Coronary artery (tissue), 2 donors: ENCODE measurements at regions not wholly inside any gene's neighbourhood (a gene's known extent, or its start where the extent isn't known, plus 50 kb on each side); places are given as distances from the start of the nearest gene placed in this dataset.
"Not testable (repeated sequence)": the region's sequence is repeated elsewhere in the genome, so short reads cannot be mapped to it uniquely, and the experiment has no call there.

Experiments used
- DNase-seq: peaks from one replicate; pipeline ENCODE4 v3.0.0-alpha.2; 2017; ENCODE audit warnings: low spot score
- H3K27ac ChIP-seq, 2 donors: fragments of 200-600 bp; sonication (generic); one replicate each; pipeline ENCODE4 v1.5.1; 2016 to 2019
- H3K4me3 ChIP-seq: fragments of 200-600 bp; sonication (generic); 2 replicates; pipeline ENCODE4 v1.5.1; 2016; ENCODE audit warnings: mild to moderate bottlenecking, moderate library complexity
- TF ChIP-seq, protein P1 (sequence below): fragments of 200-600 bp; sonication (generic); IDR thresholded peaks from one replicate; pipeline ENCODE4 v1.5.1; 2019; ENCODE audit warnings: antibody characterized with exemption

DNA sequence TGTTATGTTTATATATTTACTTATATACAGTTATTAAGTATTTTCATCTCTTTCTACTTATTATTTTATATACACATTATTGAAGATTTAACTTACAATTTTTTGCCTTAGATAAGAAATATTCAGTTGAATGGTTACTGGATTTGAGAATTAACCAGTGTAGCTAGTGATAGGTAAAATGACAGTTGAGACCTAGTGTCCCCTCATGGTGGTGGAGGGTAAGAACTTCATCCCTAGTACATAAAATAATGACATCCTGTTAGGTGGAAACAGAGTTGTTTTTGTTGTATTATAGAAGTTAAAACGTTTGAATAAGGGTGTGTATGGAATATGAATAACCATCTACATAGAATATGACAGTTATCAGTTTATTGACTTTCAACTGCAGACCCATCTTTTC is 1152.4 kb upstream of the ALCAM start:
- DNase-seq: no peak
- Histone ChIP-seq H3K27ac (no peak overlapping the region), H3K4me3 (no peak overlapping the region)
- TF ChIP-seq, protein P1, sequence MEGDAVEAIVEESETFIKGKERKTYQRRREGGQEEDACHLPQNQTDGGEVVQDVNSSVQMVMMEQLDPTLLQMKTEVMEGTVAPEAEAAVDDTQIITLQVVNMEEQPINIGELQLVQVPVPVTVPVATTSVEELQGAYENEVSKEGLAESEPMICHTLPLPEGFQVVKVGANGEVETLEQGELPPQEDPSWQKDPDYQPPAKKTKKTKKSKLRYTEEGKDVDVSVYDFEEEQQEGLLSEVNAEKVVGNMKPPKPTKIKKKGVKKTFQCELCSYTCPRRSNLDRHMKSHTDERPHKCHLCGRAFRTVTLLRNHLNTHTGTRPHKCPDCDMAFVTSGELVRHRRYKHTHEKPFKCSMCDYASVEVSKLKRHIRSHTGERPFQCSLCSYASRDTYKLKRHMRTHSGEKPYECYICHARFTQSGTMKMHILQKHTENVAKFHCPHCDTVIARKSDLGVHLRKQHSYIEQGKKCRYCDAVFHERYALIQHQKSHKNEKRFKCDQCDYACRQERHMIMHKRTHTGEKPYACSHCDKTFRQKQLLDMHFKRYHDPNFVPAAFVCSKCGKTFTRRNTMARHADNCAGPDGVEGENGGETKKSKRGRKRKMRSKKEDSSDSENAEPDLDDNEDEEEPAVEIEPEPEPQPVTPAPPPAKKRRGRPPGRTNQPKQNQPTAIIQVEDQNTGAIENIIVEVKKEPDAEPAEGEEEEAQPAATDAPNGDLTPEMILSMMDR: no peak

DNA sequence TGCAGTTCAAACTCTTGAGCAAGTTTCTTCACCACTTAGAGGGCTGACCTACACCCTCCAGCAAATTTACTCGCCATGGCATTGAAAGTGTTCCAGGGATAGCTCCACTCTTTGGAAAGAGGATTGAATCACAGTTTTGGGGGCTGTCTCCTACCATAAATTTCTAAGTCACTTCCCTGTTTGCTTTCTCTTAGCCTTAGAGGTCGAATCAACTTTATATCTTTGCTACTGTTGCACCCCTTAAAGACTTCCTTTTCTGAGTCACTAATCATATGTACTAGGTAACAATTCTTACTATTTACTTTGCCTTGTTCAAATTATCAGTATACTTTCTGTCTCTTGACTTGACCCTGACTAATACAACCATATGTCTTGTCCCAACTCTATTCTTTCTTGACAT is 1151.8 kb upstream of the ALCAM start:
- Histone ChIP-seq H3K27ac (no peak overlapping the region), H3K4me3 (no peak overlapping the region)
- no peak for DNase-seq
- TF ChIP-seq, protein P1: no peak

DNA sequence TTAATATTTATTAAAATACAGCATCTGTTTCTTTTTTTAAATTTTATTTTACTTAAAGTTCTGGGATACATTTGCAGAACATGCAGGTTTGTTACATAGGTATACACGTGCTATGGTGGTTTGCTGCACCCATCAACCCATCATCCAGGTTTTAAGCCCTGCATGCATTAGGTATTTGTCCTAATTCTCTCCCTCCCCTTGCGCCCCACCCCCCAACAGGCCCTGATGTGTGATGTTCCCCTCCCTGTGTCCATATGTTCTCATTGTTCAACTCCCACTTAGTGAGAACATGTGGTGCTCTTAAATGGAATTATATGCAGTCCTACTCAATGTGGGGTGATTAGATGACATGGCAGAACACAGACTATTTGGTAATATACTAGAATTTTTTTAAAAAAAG is 1147.7 kb upstream of the ALCAM start:
- not testable (repeated sequence) for H3K27ac ChIP-seq, DNase-seq

DNA sequence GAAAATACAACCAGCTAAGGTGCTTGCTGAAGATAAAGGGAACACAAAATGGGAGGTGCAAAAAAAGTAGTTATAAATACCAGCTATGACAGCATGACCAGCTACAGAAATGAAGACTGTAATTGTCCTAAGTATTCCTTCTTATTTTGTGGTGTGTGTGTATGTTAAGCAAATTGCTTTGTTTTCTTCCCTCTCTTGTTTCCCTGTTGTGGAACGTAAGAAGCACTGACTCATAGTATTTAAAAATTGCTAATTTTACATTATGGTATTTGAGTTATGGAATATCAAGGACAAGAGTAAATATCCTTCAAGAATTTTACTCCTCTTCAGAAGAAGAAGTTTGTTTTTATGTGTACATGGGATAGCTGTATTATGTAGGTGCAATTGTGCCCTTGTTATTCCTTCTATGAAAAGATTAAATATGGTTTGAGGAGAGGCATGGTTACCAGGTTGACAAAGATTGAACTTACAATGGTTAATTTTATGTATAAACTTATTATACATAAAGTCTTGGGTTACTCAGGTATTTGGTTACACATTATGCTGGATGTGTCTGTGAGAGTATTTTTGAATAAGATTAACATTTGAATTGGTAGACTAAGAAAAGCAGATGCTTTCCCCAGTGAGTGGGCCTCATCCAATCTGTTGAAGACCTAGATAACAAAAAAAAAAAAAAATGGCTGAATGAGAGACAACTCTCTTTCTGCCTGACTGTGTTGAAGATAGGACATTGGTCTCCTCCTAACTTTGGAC is 1132.1 kb upstream of the ALCAM start:
- no peak overlapping the region for H3K4me3 ChIP-seq
- TF ChIP-seq, protein P1: no peak

More for the DNA sequence above, 1147.7 kb upstream of the ALCAM start:
- H3K4me3 ChIP-seq: not testable (repeated sequence)

DNA sequence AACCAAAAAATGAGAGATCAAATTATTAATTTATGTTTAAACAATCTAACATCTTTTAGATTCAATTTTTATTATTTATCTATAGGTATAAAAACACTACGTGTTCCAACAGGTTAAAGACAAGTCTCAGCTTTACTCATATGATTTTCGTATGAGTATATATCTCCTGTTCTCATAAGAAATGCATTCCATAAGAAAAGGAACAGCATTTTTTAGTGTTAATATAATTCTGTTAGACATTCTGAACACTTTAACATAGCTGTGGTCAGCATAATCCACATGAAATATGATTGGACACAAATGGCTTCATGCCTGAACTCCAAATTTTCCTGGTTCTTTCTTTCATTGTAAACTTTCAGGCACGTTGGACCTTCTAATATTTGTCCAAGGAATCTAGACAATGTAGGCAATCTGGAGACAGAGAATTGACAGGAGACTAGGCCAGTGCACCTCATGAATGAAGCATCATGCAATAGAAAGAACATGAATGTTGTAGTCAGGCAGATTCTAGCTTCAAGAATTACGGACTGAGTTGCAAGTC is 1122.0 kb upstream of the ALCAM start:
- DNase-seq: no peak
- Histone ChIP-seq H3K4me3 (no peak overlapping the region), H3K27ac (no peak overlapping the region)
- TF ChIP-seq, protein P1: no peak

More for the DNA sequence above, 1132.1 kb upstream of the ALCAM start:
- H3K27ac ChIP-seq: no peak overlapping the region
- DNase-seq: no peak

DNA sequence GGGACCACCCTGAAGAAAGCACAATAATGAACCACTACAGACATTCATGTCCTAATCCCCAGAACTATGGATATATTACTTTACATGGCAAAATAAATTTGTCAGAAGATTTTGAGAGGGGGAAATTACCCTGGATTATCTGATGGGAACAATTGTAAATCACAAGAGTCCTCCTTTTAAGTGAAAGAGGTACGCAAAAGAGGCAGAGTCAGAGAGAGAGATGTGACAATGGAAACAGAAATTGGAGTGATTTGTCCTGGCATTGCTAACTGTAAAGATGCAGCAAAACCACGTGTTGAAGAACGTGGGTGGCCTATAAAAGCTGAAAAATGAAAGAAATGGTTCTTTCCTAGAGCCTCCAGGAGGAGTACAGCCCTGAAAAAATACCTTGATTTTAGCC is 1121.4 kb upstream of the ALCAM start:
- TF ChIP-seq, protein P1: no peak
- no peak overlapping the region for H3K4me3 ChIP-seq
- DNase-seq: no peak
- no peak overlapping the region for H3K27ac ChIP-seq

DNA sequence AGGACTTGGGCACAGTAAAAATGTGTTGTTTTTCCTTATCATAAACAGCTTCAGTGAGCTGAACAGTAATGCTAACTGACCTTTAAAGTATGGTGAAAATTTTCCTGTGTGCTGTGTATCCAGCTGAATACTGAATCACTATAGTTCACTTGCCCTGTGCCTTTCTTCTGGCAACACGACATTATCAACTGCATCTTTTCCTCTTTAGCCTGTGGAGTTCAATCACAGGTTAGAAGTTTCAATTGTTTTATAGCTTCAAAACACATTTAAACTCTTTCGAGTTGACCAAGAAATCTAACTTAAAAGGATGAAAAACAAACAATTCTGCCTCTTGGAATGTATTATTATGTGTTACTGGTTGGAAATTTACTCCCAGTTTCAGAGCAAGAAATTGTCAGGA is 1120.7 kb upstream of the ALCAM start:
- H3K4me3 ChIP-seq: no peak overlapping the region
- H3K27ac ChIP-seq: no peak overlapping the region
- DNase-seq: no peak
- TF ChIP-seq, protein P1: no peak
